OCI-LY3 (cell line): ENCODE measurements at regions not wholly inside any gene's neighbourhood (a gene's known extent, or its start where the extent isn't known, plus 50 kb on each side); places are given as distances from the start of the nearest gene placed in this dataset.

Experiments
- H2AFZ ChIP-seq: fragments of 200-600, 300-600 bp; shearing (Covaris generic); 2 replicates; pipeline ENCODE4 v1.6.0; 2014; ENCODE audit warnings: antibody characterized with exemption, low read depth, low read length
- H3K27ac ChIP-seq: fragments of 200-600, 300-600 bp; sonication (generic); 2 replicates; pipeline ENCODE4 v1.5.1; 2014; ENCODE audit warnings: mild to moderate bottlenecking, low read length, moderate library complexity, mixed read lengths
- H3K27me3 ChIP-seq: fragments of 200-600, 300-600 bp; sonication (generic); 2 replicates; pipeline ENCODE4 v1.6.1; 2014; ENCODE audit warnings: low read depth, low read length, mixed read lengths
- H3K36me3 ChIP-seq: fragments of 200-600, 300-600 bp; sonication (generic); replicated peaks from 2 replicates; pipeline ENCODE3; 2014; ENCODE audit warnings: low read depth, low read length, mixed read lengths
- H3K4me1 ChIP-seq: fragments of 300-600, 200-600 bp; sonication (generic); 2 replicates; pipeline ENCODE4 v1.6.1; 2014; ENCODE audit warnings: low read length, mixed read lengths
- H3K4me2 ChIP-seq: fragments of 200-600, 300-600 bp; sonication (generic); 2 replicates; pipeline ENCODE4 v1.6.1; 2014; ENCODE audit warnings: low read length, mixed read lengths
- H3K4me3 ChIP-seq: fragments of 300-600, 200-600 bp; sonication (generic); 2 replicates; pipeline ENCODE4 v1.5.1; 2014; ENCODE audit warnings: antibody characterized with exemption, mild to moderate bottlenecking, low read length, moderate library complexity
- H3K79me2 ChIP-seq: fragments of 300-600, 200-600 bp; shearing (Covaris generic); 2 replicates; pipeline ENCODE4 v1.6.1; 2014; ENCODE audit warnings: mild to moderate bottlenecking, low read length, mixed read lengths
- H3K9ac ChIP-seq: fragments of 300-600, 200-600 bp; shearing (Covaris generic); 2 replicates; pipeline ENCODE4 v1.6.0; 2014; ENCODE audit warnings: mild to moderate bottlenecking, low read length, moderate library complexity
- H3K9me3 ChIP-seq: fragments of 200-600, 300-600 bp; shearing (Covaris generic); 2 replicates; pipeline ENCODE4 v1.6.1; 2014; ENCODE audit warnings: low read length, mixed read lengths; ENCODE audit not compliant: insufficient read depth
- H4K20me1 ChIP-seq: fragments of 200-600, 300-600 bp; sonication (generic); 2 replicates; pipeline ENCODE4 v1.6.1; 2016; ENCODE audit warnings: low read length, mixed read lengths; ENCODE audit not compliant: insufficient read depth
- EZH2phosphoT487 ChIP-seq: fragments of 200-600 bp; shearing (Covaris generic); IDR thresholded peaks from 2 replicates; pipeline ENCODE4 v1.6.1; 2018; ENCODE audit warnings: antibody characterized with exemption, mixed run types, low read depth
- TF ChIP-seq, protein P1 (sequence below): fragments of 200-600, 300-600 bp; sonication (generic); IDR thresholded peaks from 2 replicates; pipeline ENCODE4 v1.5.1; 2014; ENCODE audit warnings: antibody characterized with exemption, low read length, low read depth

DNA sequence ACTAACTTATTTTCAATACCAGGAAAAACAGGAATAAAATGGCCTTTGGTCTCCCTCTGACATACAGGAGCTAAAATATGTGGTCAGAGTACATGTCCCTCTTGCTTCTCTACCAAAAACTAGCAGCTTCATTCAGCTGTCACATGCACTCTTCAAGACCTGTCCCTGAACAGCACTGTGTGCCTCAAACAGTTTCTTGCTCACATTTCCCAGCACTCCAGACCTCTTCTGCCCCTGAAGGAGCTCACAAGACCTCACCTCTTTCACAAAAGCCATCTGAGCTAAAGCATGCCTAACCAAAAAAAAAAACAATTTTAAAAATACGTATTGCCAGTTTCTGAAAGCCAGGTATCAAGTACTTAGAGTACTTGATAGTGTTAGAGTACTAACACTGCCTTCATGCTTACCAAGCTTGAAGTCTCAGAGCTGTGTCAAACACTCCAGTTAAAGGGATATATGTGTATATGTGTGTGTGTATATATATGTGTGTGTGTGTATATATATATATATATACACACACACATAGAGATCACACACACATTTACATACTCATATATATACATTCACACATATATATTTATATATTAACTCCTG is 148.3 kb upstream of the POU3F2 start:
- TF ChIP-seq EZH2phosphoT487, result no peak
- TF ChIP-seq, protein P1, sequence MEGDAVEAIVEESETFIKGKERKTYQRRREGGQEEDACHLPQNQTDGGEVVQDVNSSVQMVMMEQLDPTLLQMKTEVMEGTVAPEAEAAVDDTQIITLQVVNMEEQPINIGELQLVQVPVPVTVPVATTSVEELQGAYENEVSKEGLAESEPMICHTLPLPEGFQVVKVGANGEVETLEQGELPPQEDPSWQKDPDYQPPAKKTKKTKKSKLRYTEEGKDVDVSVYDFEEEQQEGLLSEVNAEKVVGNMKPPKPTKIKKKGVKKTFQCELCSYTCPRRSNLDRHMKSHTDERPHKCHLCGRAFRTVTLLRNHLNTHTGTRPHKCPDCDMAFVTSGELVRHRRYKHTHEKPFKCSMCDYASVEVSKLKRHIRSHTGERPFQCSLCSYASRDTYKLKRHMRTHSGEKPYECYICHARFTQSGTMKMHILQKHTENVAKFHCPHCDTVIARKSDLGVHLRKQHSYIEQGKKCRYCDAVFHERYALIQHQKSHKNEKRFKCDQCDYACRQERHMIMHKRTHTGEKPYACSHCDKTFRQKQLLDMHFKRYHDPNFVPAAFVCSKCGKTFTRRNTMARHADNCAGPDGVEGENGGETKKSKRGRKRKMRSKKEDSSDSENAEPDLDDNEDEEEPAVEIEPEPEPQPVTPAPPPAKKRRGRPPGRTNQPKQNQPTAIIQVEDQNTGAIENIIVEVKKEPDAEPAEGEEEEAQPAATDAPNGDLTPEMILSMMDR, result no peak
- Histone ChIP-seq H3K27me3 (no peaks in the 10 kb centered on the region), H3K4me2 (no peak overlapping the region)

DNA sequence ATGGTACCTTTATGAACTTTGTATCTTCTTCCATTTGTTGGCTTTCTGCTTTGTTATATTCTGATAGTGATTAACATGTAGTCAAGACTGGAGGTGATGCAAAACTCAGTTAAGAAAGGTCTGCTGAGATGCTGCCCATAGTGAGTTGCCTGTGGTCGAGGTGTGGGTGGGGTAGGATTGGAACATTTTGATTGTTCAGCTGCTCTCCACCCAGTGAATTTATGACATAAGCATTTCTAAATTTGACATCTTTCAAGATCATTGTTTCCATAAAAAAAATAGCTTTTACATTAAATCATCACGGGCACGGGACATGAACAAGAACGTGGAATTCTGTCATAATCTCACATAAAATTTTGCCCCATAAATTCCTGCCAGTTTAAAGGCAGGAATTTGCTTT is 146.6 kb upstream of the POU3F2 start:
- TF ChIP-seq, protein P1, result no peak
- TF ChIP-seq EZH2phosphoT487, result no peak
- no peaks in the 10 kb centered on the region for H3K9me3 ChIP-seq
- no peak overlapping the region for H3K4me2 ChIP-seq
- H2AFZ ChIP-seq, result no peak overlapping the region
- H3K27ac ChIP-seq, result no peak overlapping the region
- no peaks in the 10 kb centered on the region for H4K20me1 ChIP-seq
- no peaks in the 10 kb centered on the region for H3K36me3 ChIP-seq
- no peak overlapping the region for H3K9ac ChIP-seq
- H3K4me1 ChIP-seq, result no peaks in the 10 kb centered on the region
- no peak overlapping the region for H3K4me3 ChIP-seq
- no peaks in the 10 kb centered on the region for H3K79me2 ChIP-seq
- no peaks in the 10 kb centered on the region for H3K27me3 ChIP-seq

More for the DNA sequence above, 148.3 kb upstream of the POU3F2 start:
- H3K9ac ChIP-seq, result no peak overlapping the region
- no peaks in the 10 kb centered on the region for H3K9me3 ChIP-seq
- H3K27ac ChIP-seq, result no peak overlapping the region
- no peaks in the 10 kb centered on the region for H3K79me2 ChIP-seq
- H2AFZ ChIP-seq, result no peak overlapping the region
- H3K36me3 ChIP-seq, result no peaks in the 10 kb centered on the region
- no peaks in the 10 kb centered on the region for H3K4me1 ChIP-seq
- no peaks in the 10 kb centered on the region for H4K20me1 ChIP-seq
- H3K4me3 ChIP-seq, result no peak overlapping the region

DNA sequence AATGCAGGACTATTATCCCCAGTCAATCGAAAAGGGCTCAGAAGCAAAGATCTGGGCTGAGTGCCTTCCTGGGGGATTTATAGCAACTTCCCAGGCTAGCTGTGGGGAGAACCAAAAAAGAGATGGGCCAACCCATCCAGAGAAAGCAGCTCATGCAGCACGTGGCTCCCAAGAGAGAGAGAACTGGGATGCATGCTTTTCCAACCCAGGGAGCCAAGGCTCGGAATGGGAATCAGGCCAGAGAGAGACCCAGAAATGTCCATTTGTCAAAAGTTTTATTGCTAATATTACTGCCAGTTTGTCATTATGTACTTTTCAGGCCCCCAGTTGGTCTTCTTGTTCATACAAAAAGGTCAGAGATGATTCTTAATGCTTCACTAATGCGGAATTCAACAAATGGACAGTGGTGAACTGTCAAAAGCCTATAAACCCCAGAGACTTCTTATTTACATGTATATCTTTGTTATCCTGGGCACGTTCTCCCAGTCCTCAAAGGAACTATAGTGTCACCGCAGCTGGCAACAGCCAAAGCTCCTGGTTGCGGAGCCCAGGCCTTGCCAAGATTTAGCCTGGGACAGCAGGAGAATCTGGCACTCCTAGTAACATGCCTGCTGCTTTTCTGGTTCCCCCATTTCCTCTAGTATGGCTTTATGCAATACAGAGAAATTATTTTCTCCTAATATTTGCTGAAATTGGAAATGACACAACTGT is 139.1 kb upstream of the POU3F2 start:
- TF ChIP-seq EZH2phosphoT487, result no peak
- TF ChIP-seq, protein P1, result no peak

DNA sequence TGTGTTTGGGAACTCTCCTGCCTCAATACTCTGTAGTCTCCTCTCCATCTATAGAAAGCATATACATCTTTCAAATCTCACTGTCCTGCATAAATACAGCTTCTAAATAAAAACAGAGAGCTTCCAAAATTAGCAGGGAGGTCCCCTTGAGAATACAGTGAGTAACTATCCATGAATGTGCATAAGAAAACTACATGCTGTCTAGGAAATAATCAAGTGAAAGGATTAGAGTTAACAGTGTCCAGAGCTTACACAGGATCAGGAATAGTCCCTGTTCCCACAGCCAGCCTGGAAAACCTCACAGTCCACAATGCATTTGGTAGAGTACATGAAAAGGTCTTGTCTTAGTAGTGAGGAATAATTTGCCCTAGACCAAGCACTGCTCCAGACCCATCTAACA is 123.0 kb upstream of the POU3F2 start:
- Histone ChIP-seq H3K9me3 (no peaks in the 10 kb centered on the region), H4K20me1 (no peaks in the 10 kb centered on the region), H3K79me2 (no peaks in the 10 kb centered on the region), H3K27ac (no peak overlapping the region), H3K4me2 (no peak overlapping the region), H2AFZ (no peak overlapping the region), H3K4me3 (no peak overlapping the region), H3K27me3 (no peaks in the 10 kb centered on the region), H3K9ac (no peak overlapping the region), H3K4me1 (no peaks in the 10 kb centered on the region), H3K36me3 (no peaks in the 10 kb centered on the region)
- TF ChIP-seq EZH2phosphoT487, result no peak
- TF ChIP-seq, protein P1, result no peak

More for the DNA sequence above, 139.1 kb upstream of the POU3F2 start:
- no peak overlapping the region for H3K4me3 ChIP-seq
- H3K36me3 ChIP-seq, result no peaks in the 10 kb centered on the region
- H3K9ac ChIP-seq, result no peak overlapping the region
- no peak overlapping the region for H3K27ac ChIP-seq
- H4K20me1 ChIP-seq, result no peaks in the 10 kb centered on the region
- no peaks in the 10 kb centered on the region for H3K27me3 ChIP-seq
- no peak overlapping the region for H2AFZ ChIP-seq
- no peaks in the 10 kb centered on the region for H3K4me1 ChIP-seq
- no peaks in the 10 kb centered on the region for H3K9me3 ChIP-seq
- H3K4me2 ChIP-seq, result no peak overlapping the region
- no peaks in the 10 kb centered on the region for H3K79me2 ChIP-seq
